GM12875 (cell line): ENCODE measurements at regions not wholly inside any gene's neighbourhood (a gene's known extent, or its start where the extent isn't known, plus 50 kb on each side); places are given as distances from the start of the nearest gene placed in this dataset.

Experiments used
- H3K4me3 ChIP-seq: one replicate; pipeline ENCODE4 v1.5.1; 2011; ENCODE audit warnings: low read depth, low read length, control low read depth
- TF ChIP-seq, protein P1 (sequence below): IDR thresholded peaks from 2 replicates; pipeline ENCODE4 v1.5.1; 2011; ENCODE audit warnings: low read depth, mild to moderate bottlenecking, control low read depth, inconsistent platforms, low read length, moderate library complexity, borderline replicate concordance; ENCODE audit not compliant: insufficient read depth

DNA sequence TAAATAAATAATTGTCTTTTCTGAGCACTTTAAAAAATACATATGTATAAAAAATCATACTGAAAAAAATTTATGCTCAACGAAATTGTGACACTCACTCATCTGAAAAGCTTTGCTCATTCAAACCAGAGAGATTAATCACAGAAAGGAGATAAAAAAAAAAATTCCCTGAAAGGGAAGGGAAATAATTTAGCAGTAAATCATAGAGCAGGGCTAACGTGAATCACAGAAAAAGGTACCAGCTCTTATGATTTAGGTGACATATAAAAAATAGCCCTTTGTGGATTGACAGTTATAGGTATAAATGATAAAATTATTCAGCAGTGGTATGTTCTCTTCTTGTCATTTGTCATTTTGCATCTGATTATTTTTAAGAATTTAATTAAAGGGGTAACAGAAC is 552.7 kb upstream of the TENM3 start:
- no peak overlapping the region for H3K4me3 ChIP-seq
- TF ChIP-seq, protein P1, sequence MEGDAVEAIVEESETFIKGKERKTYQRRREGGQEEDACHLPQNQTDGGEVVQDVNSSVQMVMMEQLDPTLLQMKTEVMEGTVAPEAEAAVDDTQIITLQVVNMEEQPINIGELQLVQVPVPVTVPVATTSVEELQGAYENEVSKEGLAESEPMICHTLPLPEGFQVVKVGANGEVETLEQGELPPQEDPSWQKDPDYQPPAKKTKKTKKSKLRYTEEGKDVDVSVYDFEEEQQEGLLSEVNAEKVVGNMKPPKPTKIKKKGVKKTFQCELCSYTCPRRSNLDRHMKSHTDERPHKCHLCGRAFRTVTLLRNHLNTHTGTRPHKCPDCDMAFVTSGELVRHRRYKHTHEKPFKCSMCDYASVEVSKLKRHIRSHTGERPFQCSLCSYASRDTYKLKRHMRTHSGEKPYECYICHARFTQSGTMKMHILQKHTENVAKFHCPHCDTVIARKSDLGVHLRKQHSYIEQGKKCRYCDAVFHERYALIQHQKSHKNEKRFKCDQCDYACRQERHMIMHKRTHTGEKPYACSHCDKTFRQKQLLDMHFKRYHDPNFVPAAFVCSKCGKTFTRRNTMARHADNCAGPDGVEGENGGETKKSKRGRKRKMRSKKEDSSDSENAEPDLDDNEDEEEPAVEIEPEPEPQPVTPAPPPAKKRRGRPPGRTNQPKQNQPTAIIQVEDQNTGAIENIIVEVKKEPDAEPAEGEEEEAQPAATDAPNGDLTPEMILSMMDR: no peak

DNA sequence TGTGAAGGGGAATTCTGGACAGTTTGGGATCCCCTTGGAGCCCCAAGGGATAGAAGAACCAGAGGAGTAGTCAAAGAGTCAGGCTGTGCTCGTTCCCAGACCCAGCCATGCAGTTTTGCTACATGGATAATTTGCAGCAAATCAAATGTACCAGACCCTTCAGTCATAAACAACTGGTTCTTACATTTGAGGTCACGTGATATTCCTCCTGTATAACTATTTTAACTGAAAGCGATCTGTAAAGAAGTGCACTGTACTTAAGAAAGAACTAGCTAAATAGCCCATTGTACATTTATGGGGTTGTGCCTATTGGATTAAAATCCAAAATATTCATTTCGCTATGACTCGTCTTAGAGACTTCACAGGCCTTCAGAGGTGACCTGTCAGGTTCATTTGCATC is 550.2 kb upstream of the TENM3 start:
- TF ChIP-seq, protein P1: no peak
- no peak overlapping the region for H3K4me3 ChIP-seq

DNA sequence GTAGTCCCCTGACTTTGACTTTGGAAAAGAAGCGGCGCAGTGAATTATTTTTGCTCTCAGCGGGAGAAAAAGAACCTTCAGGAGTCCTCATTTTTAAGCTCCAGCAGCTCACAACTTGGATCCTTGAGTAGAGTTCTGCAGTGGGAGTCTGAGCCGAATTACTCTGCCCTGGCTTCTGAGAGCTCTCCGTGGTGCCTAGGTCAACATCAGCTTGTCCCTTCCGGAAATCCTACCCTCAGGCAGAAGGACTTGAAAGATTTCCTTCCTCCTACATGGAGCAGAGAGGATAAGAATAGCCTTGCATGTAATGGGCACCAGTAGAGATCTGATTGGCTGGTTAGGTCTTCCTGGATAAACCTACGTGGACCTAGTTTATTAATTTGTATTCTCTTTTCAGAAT is 549.7 kb upstream of the TENM3 start:
- no peak overlapping the region for H3K4me3 ChIP-seq
- TF ChIP-seq, protein P1: no peak

DNA sequence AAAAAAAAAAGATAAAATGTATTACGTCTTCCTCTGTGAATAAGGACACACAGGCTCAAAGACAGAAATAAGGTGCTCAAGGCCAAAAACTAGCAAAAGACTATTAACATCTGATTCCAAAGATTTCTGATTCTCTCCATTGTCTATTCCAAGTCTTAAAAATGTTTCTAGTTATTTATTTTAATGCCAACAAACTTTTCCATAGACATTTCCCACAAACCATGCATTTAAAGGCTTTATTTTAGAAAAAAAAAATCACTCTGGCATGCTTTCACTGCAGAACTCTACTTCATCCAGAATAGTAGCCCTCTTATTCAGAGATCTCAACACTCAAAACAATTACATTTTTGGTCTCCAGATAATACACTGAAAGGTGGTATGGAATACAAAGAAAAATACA is 545.0 kb upstream of the TENM3 start:
- TF ChIP-seq, protein P1: no peak
- H3K4me3 ChIP-seq: no peak overlapping the region

DNA sequence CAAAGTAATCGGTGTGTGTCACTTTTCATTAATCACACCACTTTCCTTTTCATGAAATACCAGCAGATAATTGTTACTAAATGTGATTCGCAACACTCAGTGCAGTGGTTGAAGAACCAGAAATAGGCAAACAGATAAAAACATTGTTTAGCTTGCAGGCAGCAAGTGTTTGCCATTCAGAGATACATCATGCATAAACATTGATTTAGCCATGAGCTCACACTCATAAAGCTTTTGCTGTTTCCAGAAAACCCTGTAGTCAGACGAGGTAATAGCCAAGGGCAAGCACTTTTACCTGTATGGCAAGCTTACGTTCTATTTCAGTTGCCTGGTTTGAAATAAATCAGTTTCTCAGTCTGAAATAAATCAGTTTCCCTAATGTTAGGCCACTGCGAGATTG is 542.0 kb upstream of the TENM3 start:
- no peak overlapping the region for H3K4me3 ChIP-seq
- TF ChIP-seq, protein P1: no peak

DNA sequence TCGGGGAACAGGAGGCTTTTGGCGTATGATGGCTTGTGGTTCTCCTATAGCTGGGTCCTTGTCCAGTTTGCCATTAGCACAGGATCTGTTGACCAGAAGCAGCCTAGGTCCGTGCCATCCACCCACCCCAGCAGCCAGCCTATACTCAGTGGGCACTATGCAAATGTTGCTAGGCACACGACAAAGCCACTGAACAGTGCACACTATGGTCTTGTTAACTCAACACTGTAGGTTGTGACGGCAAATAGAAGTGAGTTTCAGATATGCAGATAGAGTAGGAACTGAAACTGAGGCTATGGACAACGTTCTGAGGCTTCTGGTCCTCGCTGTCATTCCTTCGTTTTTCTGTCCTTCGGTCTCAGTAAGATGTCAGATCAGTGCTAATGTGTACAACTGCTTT is 541.3 kb upstream of the TENM3 start:
- TF ChIP-seq, protein P1: no peak
- no peak overlapping the region for H3K4me3 ChIP-seq

DNA sequence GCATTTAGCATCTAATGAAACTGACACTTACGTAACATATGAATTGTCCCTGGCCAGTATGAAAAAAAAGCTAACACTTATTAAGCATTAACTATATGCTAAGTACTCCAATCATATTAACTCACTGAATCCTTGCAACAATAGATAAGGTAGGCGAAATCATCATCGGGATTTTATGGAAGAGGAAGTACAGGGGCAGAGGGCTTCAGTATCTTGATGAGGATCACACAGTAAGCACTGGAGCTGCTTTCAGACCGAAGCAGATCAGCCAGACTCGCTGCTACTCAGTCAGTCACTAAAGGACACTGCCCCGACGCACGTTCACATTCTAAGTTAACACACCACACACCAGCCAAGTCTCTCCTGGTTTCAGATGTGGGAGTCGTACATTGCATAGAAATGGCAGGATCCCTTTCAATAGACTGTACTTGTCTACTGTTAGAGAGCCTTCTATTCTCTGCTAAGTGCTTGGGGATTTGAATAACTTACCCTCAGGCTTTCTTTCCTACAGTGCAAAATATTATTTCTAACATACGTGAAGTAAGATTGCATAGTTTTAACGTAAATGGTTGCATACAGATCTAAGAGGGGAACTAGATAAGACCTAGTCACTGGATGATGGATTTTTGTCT is 540.2 kb upstream of the TENM3 start:
- H3K4me3 ChIP-seq: no peak overlapping the region
- TF ChIP-seq, protein P1: no peak
